Kidney (tissue), 13 donors: ENCODE measurements at regions not wholly inside any gene's neighbourhood (a gene's known extent, or its start where the extent isn't known, plus 50 kb on each side); places are given as distances from the start of the nearest gene placed in this dataset.
"Not testable (repeated sequence)": the region's sequence is repeated elsewhere in the genome, so short reads cannot be mapped to it uniquely, and the experiment has no call there.

Source experiments
- DNase-seq, 5 donors: peaks; one replicate each; pipeline ENCODE4 v3.0.0-alpha.2; 2013 to 2020
- FAIRE-seq: peaks from 2 replicates; lab custom pipeline; 2012; peaks lifted over from hg19 to GRCh38; lab: Jason Lieb, UNC
- H3K27ac ChIP-seq, 2 donors: one replicate each; pipeline ENCODE4 v1.7.0; 2013; ENCODE audit warnings: low read depth in 2 of 2, low read length in 2 of 2, inconsistent platforms in 1 of 2
- H3K27me3 ChIP-seq: one replicate; pipeline ENCODE4 v1.7.1; 2013; ENCODE audit warnings: low read length, inconsistent platforms; ENCODE audit not compliant: control insufficient read depth, insufficient read depth
- H3K36me3 ChIP-seq, 3 donors: one replicate each; pipeline versions ENCODE4 v1.7.0 to v1.7.1; 2013; ENCODE audit warnings: low read length in 3 of 3, control low read depth in 1 of 3, inconsistent platforms in 1 of 3; ENCODE audit not compliant: insufficient read depth in 3 of 3, control insufficient read depth in 2 of 3
- H3K4me1 ChIP-seq, 3 donors: one replicate each; pipeline versions ENCODE4 v1.7.0 to v1.7.1; 2013; ENCODE audit warnings: low read length in 3 of 3, inconsistent platforms in 1 of 3, low read depth in 1 of 3; ENCODE audit not compliant: control insufficient read depth in 2 of 3, insufficient read depth in 2 of 3
- H3K4me3 ChIP-seq, 3 donors: one replicate each; pipeline versions ENCODE4 v1.7.0 to v1.8.1; 2013; ENCODE audit warnings: low read length in 3 of 3, control low read depth in 1 of 3, inconsistent platforms in 1 of 3
- H3K9ac ChIP-seq, 3 donors: one replicate each; pipeline versions ENCODE4 v1.7.0 to v1.7.1; 2013; ENCODE audit warnings: low read length in 3 of 3, control low read depth in 1 of 3, inconsistent platforms in 1 of 3
- H3K9me3 ChIP-seq, 3 donors: one replicate each; pipeline versions ENCODE4 v1.7.0 to v1.7.1; 2013; ENCODE audit warnings: low read length in 3 of 3, control low read depth in 1 of 3, inconsistent platforms in 1 of 3; ENCODE audit not compliant: control insufficient read depth in 2 of 3, insufficient read depth in 1 of 3
- intact Hi-C: fragments of 100-400 bp; cut with DNase I; formaldehyde crosslinking; loops from one replicate; pipeline ENCODE4 v1.11.1; 2022
- TF ChIP-seq, protein P1 (sequence below): IDR thresholded peaks from 3 replicates; pipeline ENCODE4 v1.5.1; 2012; ENCODE audit warnings: mild to moderate bottlenecking, moderate library complexity, borderline replicate concordance; ENCODE audit not compliant: insufficient read depth; ENCODE audit errors: extremely low read depth
- donor health status: control.
- donor health status: control.
- donor health status: control.
- donor health status: control.
- donor health status: control.
- donor health status: DM: yes; HTN: yes; CAD: no.
- donor health status: Normal renal cell carcinoma (clear cell type).

DNA sequence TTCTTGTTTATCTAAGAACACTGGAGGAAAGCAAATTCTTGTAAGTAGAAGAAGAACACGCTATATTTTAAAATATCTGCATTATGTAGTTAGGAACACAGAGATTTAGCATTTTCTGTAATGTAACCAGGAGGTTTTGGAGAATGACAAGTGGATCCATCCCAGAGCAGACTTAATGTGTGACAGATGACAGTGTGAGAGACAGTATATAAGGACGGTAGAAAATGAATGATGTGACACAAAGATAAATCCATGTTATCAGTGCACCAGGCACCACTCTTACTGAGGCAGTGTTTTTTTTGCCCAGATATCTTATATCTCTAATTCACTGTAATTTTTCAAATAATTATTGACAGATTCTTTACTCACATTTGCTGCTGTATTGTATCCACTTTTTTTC, 239.0 kb upstream of the KCNN2 start:
- no peaks in the 10 kb centered on the region for H3K27me3 ChIP-seq
- H3K9ac ChIP-seq = no peak overlapping the region
- no peaks in the 10 kb centered on the region for H3K9me3 ChIP-seq
- no peak overlapping the region for H3K4me3 ChIP-seq
- DNase-seq (no peak), FAIRE-seq (no peak)
- H3K36me3 ChIP-seq = no peaks in the 10 kb centered on the region
- H3K4me1 ChIP-seq = no peaks in the 10 kb centered on the region
- intact Hi-C loops = no loop called here
- TF ChIP-seq, protein P1, sequence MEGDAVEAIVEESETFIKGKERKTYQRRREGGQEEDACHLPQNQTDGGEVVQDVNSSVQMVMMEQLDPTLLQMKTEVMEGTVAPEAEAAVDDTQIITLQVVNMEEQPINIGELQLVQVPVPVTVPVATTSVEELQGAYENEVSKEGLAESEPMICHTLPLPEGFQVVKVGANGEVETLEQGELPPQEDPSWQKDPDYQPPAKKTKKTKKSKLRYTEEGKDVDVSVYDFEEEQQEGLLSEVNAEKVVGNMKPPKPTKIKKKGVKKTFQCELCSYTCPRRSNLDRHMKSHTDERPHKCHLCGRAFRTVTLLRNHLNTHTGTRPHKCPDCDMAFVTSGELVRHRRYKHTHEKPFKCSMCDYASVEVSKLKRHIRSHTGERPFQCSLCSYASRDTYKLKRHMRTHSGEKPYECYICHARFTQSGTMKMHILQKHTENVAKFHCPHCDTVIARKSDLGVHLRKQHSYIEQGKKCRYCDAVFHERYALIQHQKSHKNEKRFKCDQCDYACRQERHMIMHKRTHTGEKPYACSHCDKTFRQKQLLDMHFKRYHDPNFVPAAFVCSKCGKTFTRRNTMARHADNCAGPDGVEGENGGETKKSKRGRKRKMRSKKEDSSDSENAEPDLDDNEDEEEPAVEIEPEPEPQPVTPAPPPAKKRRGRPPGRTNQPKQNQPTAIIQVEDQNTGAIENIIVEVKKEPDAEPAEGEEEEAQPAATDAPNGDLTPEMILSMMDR = no peak
- H3K27ac ChIP-seq = no peak overlapping the region

DNA sequence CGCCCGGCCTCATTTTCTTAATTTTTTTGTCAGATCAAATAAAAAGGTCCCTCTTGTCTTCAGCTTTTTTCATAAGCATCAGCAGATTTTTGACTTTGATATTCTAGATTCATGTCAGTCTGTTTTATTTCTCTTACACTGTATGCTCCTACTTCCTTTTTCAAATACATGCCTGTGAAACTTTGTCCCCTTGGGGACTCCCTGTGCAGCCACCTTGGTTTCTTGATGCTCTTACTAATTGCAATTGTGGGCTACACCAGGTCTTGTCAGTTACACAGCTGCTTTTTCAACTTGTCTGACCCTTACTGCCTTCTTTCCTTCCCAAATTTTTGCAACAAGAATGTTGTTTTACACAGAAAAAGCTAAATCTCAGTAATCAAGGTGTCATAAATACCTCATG, 238.2 kb upstream of the KCNN2 start:
- H3K4me1 ChIP-seq = no peaks in the 10 kb centered on the region
- H3K9me3 ChIP-seq = no peaks in the 10 kb centered on the region
- no peak overlapping the region for H3K4me3 ChIP-seq
- H3K27me3 ChIP-seq = no peaks in the 10 kb centered on the region
- TF ChIP-seq, protein P1 = no peak
- intact Hi-C loops = no loop called here
- H3K9ac ChIP-seq = no peak overlapping the region
- FAIRE-seq (no peak), DNase-seq (no peak)
- H3K27ac ChIP-seq = no peak overlapping the region
- no peaks in the 10 kb centered on the region for H3K36me3 ChIP-seq

DNA sequence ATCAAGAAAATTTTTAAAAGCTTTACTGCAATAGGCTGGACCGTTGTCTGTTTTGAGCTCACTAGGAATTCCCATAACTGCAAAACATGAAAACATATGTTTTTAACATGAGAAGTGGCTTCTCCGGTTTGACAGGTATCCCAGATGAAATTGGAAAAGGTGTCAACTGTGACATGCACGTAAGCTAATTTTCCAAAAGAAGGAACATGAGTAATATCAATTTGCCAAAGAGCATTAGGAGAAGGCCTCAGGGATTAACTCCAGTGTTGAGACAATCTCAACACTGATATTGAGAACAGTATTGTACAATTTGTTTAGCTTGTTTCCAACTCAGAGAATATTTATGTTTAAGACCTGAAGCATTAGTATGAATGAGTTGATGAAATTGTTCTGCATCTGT, 215.5 kb upstream of the KCNN2 start:
- H3K4me3 ChIP-seq = no peak overlapping the region
- TF ChIP-seq, protein P1 = no peak
- peaks cover 0 to 2% (median 2%) of the 10 kb centered on the region in 3 donors for H3K9me3 ChIP-seq
- H3K36me3 ChIP-seq = no peaks in the 10 kb centered on the region
- FAIRE-seq = no peak
- DNase-seq = no peak
- intact Hi-C loops = no loop called here
- H3K4me1 ChIP-seq = no peaks in the 10 kb centered on the region
- no peaks in the 10 kb centered on the region for H3K27me3 ChIP-seq
- H3K9ac ChIP-seq = no peak overlapping the region
- no peak overlapping the region for H3K27ac ChIP-seq

DNA sequence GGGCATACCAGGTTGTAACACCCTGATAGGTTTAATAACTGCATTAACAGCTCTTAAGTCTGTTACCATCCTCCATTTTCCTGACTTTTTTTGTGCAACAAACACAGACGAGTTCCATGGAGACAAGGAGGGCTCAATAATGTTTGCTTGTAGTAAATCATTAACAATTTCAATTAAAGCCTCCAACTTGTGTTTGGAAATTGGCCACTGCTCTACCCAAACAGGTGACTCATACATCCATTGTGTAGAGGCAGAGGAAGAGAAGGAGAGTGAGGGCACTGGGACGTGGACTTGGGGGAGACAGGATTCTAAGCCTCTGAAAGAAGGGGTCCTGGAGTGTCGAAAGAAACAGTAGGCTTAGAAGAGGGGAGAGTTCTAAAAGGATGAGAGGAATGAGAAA, 213.6 kb upstream of the KCNN2 start:
- H3K36me3 ChIP-seq = no peaks in the 10 kb centered on the region
- DNase-seq (no peak), FAIRE-seq (no peak)
- H3K27ac ChIP-seq = no peak overlapping the region
- peaks cover 0 to 2% (median 2%) of the 10 kb centered on the region in 3 donors for H3K9me3 ChIP-seq
- no peak overlapping the region for H3K4me3 ChIP-seq
- no peaks in the 10 kb centered on the region for H3K4me1 ChIP-seq
- TF ChIP-seq, protein P1 = no peak
- no peaks in the 10 kb centered on the region for H3K27me3 ChIP-seq
- intact Hi-C loops = no loop called here
- no peak overlapping the region for H3K9ac ChIP-seq

DNA sequence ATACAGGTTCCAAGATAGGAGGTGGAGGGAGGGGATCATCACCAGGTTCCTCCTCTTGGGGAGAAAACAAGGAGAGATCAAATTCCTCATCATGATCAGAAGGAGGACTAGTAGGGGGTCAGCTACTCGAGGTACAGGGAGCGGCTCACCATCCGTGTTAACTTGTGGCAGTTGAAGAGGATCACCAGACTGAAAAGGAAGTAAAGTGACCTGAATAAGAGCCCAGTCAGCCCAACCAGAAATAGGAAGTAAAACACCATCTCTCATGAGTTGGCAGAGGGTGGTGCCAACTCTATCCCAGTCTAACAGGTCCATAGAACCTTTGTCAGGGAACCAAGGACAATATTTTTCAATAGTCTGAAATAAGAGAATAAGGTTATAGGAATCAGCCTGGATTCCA, 213.1 kb upstream of the KCNN2 start:
- H3K9ac ChIP-seq, H3K9me3 ChIP-seq, H3K4me3 ChIP-seq, intact Hi-C loops, DNase-seq, H3K4me1 ChIP-seq, H3K36me3 ChIP-seq, H3K27ac ChIP-seq, H3K27me3 ChIP-seq, FAIRE-seq: not testable (repeated sequence)
